A549 (cell line): ENCODE measurements at regions not wholly inside any gene's neighbourhood (a gene's known extent, or its start where the extent isn't known, plus 50 kb on each side); places are given as distances from the start of the nearest gene placed in this dataset.

Experiments
- CHD2 ChIP-seq: fragments of 150-350 bp; IDR thresholded peaks from 2 replicates; pipeline ENCODE4 v1.6.1; 2014; ENCODE audit warnings: low read length; ENCODE audit not compliant: partially characterized antibody
- NR3C1 ChIP-seq: fragments of >200 bp; sonication (Bioruptor Twin); formaldehyde crosslinking; IDR thresholded peaks from 3 replicates; pipeline ENCODE4 v1.6.1; 2017
- RCOR1 ChIP-seq: fragments of 150-350 bp; IDR thresholded peaks from 2 replicates; pipeline ENCODE4 v1.6.1; 2014; ENCODE audit warnings: antibody characterized with exemption, low read length, low read depth
- TF ChIP-seq, protein P1 (sequence below): fragments of >200 bp; sonication (Bioruptor Twin); formaldehyde crosslinking; IDR thresholded peaks from 3 replicates; pipeline ENCODE4 v1.5.1; 2016

- TF ChIP-seq NR3C1 (no peak), CHD2 (no peak), RCOR1 (no peak)
- TF ChIP-seq, protein P1, sequence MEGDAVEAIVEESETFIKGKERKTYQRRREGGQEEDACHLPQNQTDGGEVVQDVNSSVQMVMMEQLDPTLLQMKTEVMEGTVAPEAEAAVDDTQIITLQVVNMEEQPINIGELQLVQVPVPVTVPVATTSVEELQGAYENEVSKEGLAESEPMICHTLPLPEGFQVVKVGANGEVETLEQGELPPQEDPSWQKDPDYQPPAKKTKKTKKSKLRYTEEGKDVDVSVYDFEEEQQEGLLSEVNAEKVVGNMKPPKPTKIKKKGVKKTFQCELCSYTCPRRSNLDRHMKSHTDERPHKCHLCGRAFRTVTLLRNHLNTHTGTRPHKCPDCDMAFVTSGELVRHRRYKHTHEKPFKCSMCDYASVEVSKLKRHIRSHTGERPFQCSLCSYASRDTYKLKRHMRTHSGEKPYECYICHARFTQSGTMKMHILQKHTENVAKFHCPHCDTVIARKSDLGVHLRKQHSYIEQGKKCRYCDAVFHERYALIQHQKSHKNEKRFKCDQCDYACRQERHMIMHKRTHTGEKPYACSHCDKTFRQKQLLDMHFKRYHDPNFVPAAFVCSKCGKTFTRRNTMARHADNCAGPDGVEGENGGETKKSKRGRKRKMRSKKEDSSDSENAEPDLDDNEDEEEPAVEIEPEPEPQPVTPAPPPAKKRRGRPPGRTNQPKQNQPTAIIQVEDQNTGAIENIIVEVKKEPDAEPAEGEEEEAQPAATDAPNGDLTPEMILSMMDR, result no peak
Measured at GRCh38 chr4:128362760-128363159, 75.1 kb upstream of the PGRMC2 start.
